ENCODE measurements at regions not wholly inside any gene's neighbourhood (a gene's known extent, or its start where the extent isn't known, plus 50 kb on each side); places are given as distances from the start of the nearest gene placed in this dataset.

DNA sequence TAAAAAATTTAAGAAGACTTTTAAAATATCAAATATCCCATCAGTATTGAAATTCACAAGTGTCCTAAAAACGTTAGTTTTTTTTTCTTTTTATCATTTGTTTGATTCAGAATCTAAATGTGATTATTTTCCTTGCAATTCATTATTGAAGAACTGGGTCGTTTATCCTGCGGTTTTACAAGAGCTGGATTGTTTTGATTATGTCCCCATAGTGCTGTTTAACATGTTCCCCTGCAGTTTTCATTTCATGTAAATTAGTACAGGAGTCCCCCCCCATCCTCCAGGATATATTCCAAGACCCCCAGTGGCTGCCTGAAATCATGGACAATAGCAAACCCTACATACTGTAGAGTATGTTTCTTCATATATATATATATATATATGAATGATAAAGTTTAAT, 105.7 kb downstream of the KCTD15 start:
- DNase-seq: no peak

DNA sequence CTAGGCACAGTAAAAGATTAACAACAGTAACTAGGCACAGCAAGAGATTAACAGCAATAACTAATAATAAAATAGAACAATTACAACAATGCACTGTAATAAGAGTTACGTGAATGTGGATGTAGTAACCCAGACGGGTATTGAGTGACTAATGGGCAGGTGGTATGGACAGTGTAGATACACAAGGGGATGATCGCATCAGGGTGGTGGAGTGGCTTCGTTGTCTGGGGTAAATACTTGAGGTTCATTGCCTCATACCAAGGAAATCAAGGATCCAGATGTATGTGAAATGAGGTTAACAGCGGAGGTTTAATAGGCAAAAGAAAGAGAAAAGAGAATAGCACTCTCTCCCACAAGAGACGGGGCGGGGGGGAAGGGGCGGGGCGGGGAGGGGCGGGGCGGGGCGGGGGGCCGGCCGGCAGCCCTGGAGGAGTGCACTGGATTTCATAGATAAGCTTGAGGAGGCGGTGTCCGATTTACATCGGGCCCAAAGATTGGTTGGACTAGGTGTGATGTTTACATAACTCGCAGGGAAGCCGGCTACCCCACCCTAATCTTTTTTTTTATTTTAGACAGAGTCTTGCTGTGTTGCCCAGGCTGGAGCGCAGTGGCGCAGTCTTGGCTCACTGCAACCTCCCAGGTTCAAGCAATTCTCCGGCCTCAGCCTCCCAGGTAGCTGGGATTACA, 106.3 kb downstream of the KCTD15 start:
- no peak for DNase-seq

DNA sequence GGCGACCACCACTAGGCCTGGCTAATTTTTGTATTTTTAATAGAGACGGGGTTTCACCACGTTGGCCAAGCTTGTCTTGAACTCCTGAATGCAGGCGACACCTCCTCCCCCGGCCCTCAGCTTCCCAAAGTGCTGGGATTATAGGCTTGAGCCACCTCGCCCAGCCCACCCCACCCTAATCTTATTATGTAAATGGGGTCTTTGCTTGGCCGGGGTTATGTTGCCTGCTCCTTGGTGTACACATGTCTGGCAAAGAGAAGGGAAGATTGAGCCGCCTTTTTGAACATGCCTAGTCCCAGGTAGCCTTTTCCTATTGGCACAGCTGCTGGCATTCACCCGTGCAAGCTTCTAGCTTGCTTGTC, 106.8 kb downstream of the KCTD15 start:
- no peak for DNase-seq

DNA sequence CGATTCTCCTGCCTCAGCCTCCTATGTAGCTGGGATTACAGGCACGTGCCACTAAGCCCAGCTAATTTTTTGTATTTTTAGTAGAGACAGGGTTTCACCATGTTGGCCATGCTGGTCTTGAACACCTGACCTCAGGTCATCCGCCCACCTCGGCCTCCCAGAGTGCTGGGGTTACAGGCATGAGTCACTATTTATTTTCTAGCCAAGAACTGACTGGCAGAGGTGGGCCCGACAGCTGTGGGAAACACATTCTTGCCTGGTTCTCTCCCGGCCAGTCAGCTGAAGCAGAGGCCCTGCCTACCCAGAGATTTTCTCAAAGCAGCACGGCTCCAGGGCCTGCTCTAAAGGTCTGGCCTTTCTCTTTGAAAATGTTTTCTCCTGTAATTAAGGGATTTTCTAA, 108.0 kb downstream of the KCTD15 start:
- no peak for DNase-seq

DNA sequence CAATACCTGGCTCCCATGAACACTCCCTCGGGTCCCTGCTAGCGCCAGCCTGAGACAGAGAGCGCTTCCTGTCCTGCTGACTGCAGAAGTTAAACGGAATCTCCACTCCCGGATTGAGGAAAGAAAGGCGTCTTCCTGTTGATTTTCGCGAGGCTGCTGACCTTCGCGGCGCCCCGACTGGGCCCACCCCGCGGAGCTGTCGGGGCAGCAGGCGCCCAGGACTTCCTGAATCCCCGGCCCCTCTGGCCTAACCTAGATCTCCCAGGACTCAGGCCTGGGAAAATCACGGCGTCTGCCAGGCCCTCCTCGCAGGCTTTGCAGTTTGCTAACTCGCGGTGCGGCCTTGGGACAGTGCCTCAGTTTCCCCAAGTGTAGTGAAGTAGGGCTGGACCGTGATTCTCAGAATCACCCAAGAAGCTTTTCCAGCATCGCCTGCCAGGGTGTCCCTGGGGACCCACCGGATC, 108.8 kb downstream of the KCTD15 start:
- DNase-seq: no peak

DNA sequence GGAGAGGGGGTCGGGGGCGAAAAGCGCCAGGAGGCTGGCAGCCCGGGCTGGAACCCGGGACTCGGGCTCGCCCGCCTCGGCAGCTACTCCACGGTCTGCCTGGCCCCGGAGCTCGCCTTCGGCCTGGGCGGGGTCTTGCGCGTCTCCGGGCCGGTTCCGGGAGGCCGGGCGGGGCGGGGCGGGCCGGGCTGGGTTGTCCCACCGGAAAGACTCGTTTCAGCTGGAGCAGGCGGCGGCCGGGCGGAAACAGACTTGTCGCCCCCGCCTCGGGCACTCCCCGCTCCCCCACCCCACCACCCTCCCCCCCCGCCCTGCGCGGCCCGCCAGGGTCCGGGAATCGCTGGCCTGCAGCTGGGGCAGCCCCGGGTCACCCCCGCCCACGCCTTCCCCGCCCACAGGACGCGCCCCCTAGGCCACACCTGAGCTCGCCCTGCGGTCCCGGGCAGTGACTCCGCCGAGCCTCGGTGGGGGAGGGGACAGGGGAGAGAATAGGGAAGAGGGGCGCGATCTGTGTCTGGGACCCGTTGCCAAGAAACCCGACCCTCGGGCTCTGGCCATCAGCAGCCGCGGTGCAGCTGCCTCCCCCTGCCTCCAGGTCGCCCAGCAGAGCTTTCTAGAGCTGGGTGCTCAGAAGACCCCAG, 109.4 kb downstream of the KCTD15 start:
- no peak for DNase-seq

DNA sequence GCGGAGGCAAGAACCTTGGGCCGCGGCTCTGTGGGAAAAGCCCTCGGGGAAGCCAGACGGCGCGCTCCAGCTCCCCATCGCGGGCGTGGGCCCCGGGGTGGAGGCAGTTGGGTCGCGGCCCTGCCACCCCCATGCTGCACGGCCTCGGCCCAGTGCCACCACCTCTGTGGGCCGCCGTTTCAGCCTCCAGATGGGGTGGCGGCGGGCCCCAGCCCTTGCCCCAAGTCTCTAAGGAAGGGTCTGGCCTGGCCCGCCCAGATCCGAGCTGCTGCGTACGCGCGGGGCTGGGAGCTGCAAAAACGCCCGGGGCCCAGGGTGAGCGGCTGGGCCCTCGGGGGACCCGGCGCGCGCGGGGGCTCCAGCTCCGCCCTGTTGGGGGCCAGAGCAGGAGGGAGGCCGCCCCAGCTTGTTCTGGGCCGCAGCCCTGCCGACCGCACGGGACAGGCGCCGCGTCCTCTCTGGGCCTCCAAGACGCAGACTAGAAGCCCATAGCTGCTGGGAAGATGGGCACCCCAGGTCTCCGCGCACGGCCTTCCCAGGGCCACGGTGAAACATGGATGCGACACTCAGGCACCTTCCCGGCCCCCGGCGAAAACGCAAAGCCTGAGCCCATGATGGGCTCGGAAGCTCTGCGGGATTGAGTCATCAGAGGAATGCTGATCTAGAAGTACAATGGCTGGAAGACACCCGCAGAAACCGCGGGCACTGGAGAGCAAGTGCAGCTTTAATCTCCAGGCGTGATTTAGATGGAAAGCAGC, 110.1 kb downstream of the KCTD15 start:
- DNase-seq: no peak

DNA sequence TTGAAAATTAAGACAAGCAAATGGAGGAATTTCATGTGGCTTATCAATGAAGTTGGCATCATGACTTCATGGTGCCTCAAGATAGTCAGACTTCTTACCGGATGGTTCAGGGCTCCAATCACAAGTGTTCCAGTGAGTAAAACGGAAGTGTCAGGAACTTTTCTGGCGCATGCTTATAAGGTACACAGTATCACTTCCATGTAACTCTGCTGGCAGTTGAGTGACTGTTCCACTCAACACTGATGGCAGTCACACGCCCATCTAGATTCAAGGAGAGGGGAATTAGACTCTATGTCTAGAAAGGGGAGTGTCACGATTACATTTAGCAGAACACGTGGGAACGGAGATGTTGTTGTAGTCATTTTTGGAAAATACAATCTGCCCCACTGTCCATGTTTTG, 114.3 kb downstream of the KCTD15 start:
- no peak for DNase-seq

DNA sequence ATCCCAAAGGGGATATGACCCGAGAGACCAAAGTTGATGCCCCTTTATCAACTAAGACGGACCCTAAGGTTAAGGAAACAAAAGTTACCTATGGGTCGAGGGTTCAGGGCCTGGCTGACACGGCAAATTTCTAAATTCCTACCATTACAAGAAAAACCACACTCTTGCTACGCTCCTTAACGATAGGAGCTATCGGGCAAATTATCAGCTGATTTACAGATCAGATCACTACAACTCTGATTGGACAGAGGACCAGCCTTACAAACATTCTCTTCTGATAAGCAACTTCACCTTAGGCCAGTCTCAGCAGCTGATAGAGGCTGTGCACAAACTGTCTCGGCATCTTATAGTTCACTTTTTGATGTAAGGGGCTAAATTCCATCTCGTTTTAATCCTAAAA, 117.9 kb downstream of the KCTD15 start:
- DNase-seq: no peak

DNA sequence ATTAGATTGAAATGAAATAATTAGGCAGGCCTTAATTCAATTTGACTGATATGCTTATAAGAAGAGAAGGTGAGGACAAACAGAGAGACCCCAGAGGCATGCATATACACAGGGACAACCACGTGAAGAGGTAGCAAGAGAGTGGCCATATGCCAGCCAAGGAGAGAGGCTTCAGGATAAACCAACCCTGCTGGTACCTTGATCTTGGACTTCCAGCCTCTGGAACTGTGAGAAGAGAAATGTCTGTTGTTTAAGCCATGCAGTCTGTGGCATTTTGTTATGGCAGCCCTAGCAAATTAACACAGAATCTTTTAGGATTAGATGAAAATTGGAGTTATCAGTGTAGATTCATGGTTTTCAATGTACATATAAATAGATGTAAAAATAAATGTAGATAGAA, 120.1 kb downstream of the KCTD15 start:
- no peak for DNase-seq

DNA sequence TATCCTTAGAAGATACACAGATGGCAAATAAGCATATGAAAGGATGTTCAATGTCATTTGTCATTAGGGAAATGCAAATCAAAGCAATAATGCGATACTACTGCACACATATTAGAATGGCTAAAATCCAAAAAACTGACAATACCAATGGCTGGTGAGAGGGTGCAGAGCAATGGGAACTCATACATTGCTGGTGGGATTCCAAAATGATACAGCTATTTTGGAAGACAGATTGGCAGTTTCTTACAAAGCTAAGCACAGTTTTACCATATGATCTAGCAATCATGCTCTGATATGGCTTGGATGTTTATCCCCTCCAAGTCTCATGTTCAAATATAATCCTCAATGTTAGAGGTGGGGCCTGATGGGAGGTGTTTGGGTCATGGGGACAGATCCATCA, 122.6 kb downstream of the KCTD15 start:
- DNase-seq: no peak

DNA sequence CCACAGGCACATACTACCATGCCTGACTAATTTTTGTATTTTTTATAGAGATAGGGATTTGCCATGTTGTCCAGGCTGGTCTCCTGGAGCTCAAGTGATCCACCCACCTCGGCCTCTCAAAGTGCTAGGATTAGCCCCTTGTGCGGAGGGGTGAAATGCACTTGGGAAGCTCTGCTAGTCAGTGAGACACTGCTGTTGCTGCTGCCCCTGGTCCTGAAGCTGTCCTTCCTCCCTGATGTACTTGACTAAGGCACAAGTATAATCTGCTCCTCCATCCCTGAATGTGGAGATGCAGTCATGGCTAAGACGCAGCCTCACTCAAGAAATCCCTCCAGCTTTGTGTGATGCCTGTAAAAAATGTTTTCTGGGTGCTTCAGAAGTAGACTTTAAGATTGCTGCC, 124.5 kb downstream of the KCTD15 start:
- no peak for DNase-seq

DNA sequence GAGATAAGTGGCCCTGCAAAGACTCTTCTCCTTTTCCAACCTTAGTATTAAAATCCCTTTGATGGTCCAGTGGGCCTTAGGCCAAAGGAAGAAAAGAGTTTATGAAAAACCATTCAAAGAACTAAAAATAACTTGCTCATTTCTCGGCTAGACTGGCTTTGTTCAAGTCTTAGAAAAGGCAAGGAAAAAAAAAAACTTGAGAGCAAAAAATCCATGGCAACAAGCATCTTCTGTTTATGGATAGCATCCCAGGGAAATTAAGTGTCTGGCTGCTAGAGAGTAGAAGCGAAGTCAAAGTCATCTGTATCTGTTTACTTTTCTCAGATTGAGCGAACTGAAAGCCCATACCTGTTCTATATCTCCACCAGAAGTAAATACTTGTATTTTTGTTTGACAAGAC, 129.6 kb downstream of the KCTD15 start:
- DNase-seq: no peak

DNA sequence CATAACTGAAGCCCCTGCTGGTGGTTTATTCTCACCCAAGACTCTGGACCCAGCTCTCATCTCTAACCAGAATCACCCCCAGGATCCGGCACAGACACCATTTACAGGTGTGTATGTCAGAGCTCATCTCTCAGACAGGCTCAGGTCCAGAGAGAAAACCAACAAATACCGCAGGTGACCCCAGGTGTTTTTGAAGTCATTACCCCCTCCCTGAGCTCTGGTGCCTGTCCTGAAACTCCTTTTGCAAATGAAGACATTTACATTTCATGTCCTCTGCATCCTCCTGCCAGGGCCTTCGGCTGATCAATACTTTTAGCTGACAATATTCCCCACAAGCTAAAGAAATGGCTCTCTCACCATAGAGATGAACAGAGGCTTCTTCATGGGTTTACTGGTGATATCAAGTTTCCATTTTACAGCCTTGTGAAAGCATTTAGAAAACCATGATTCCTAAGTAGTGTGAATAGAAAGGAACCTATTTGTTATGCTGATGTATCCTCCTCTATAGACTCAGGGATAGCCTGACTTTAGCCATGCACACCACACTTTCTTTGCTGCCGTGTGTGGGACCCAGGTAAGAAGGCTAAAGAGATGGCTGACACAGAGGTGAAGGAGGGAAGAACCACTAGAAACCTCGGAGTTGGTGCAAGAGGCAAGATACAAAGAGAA, 131.3 kb downstream of the KCTD15 start:
- DNase-seq: no peak

DNA sequence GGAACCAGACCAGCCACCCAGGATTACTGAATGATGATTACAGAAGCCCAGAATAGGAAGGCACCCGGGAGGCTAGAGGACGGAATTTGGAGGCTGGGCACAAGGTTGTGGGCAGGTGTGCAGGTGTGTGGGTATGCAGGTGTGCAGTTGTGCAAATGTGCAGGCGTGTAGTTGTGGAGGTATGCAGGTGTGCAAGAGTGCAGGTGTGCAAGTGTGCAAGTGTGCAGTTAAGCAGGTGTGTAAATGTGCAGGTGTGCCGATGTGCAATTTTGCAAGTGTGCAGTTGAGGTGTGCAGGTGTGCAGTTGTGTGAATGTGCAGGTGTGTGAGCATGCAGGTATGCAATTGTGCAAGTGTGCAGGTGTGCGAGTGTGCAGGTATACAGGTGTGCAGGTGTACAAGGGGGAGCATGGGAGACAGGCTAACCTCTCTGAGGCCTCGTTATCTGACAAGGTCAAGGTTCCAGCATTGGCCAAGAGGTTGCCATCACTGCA, 131.8 kb downstream of the KCTD15 start:
- DNase-seq: no peak

DNA sequence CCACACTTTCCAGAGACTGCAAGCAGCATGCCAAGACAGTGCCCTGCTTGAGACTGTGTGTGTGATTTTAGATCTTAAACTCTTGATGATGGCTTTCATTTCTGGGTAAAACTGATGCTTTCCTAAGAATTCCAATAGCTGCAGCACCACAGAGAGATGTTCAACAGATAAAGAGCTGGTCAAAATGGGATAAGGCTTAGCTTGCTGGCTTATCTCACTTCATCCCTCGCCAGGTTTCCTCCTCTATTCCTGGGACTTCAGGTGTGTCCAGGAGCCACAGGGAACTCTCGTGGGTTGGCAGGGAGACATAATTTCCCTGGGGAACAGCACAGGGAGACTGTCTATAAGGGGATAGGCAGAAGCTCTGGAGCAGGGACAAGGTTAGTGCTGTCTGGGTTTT, 137.3 kb downstream of the KCTD15 start:
- no peak for DNase-seq

DNA sequence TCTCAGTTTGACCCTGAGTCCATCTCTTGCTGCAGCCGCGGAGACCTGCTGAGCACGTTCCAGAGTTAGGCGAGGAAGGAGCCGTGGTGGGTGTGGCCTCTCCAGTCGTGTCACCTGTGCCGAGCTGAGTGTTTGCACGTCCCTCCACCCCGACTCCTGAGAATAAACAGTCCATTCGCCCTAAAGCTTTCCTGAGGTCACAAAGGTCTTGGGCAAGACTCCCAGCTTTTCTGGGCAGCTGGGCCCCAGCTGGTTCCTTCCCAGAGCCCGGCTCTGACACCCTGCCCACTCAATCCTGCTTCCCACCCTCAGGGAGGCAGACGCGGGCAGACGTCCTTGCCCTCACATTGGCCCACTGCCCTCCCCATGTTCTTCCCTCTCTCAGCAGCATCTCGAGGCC, 142.2 kb downstream of the KCTD15 start:
- DNase-seq: no peak

DNA sequence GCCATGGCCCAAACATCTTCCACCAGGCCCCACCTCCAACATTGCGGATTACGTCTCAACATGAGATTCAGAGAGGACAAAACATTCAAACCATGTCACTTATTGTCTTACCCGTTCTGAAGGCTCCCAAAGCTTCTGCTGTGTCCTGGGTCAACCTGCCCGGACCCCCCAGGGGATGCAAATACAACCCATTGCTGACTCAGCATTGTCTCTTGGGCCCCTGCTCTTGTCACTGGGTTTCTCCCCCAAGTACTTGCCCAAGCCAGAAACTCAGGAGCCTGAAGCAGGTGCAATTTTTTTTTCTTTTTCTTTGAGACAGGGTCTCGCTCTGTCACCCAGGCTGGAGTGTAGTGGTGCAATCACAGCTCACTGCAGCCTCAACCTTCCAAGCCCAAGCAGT, 144.5 kb downstream of the KCTD15 start:
- DNase-seq: no peak

DNA sequence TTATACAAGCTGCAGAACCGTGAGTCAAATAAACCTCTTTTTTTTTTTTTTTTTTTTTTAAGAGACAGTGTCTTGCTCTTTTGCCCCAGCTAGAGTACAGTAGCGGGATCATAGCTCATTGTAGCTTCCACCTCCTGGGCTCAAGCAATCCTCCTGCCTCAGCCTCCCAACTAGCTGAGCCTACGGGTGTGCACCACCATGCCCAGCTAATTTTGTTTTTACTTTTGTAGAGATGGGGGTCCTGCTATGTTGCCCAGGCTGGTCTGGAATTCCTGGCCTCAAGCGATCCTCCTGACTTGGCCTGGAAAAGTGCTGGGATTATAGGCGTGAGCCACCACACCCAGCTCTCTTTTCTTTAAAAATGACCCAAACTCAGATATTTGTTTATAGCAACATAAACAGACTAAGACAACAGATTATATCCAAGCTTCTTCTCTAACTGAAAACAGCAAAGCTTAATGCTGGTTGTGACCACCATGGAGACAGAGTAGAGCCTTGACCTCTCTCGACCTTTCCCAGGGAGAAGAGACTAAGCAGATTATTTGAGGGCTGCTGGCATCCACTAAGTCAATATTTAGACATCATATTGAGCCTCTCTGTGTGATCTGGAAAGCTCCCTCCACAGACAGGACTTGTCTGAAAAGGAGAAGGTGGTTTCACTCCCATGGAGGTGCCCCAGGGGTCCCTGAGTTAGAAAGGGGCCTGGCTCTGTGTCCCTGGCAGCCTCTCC, 150.0 kb downstream of the KCTD15 start:
- no peak for DNase-seq

DNA sequence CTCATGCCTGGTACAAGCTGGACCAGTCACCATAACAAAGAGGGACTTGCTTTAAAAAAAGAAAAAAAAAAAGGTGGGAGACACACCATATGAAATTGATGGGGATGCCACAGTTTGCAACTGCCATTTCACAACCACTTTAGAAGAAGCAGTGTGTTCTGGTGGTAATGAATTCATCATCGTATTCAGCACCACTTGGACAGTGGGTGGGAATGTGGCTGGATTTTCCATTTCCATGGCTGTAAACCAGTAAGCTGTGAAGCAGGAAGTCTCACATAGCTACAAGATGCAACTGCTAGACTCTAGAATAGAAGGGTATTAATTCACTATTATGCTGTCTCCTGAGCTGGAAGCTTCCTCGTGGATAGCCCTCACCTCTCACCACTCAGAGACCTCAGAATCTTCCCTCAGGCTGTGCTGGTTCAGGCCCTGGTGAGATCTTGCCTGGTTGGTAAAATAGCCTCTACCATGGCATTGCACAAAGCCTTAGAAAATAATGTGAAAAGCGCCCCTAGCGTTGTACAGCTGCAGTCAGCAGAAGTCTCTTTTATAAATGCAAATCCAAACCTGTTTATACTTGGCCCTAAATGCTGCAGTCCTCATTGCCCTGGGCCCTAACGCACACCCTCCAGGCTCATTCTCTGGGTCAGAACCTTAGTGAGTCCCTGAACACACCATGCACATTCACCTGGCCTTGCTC, 150.7 kb downstream of the KCTD15 start:
- DNase-seq: no peak

DNA sequence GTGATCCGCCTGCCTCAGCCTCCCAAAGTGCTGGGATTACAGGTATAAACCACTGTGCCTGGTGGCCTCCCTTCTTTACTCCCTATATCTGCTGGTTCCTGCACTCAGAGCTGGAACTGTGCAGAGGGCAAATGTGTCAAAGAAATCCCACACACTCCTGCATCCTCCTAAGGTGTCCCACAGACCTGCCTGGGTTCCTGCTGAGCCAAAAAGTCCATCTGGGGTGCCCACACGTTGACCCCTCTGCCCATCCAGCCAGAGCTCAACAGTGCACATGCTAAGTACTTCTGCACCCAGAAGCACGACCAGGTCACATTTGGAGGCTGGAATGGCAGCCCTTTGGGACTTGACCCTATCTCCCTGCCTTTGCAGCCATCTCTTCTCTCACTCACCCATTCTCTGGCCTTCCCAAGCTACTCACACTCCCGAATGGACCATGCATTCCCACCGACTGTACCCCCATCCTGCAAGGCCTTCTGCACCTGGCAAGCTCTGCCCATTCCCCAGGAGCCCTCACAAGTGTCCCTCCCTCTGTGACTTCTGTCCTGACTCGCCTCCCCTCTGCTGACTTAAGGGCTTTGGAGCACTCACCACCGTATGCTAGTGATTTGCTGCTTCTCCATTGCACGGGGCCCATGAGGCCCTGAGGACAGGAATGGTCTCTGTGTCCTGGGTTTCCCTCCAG, 152.1 kb downstream of the KCTD15 start:
- DNase-seq: no peak

Data from DMS153 (cell line).